ENCODE measurements at regions not wholly inside any gene's neighbourhood (a gene's known extent, or its start where the extent isn't known, plus 50 kb on each side); places are given as distances from the start of the nearest gene placed in this dataset.

DNA sequence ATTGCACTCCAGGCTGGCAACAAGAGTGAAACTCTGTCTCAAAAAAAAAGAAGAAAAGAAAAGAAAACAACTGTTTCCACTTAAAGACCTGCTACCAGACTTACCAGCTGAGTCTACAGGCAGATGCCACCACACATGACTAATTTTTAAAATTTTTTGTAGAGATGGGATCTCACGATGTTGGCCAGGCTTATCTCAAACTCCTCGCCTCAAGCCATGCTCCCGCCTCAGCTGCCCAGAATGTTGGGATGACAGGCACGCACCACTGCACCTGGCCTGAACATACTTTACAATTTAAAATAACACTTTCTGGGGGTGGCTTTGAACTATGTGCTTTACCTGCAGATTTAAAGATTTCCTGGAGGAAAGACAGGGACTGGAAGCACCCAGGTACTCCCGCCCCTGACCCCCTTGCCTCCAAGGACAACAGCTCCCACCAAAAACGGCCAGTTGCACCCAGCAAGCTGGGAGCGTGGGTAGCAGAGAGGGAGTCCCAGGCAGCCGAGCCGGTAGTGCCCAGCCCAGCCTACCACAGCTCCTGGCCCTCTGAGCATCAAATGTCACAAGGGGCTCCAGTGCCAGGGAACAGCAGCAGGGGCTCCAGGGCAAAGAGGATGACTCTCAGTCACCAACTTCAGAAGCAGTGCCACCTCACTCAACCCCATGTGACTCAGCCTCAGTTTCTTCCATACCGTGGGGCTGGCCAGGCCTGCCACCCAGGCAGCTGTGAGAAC is 262.9 kb downstream of the PARN start:
- TF ChIP-seq, protein P1, sequence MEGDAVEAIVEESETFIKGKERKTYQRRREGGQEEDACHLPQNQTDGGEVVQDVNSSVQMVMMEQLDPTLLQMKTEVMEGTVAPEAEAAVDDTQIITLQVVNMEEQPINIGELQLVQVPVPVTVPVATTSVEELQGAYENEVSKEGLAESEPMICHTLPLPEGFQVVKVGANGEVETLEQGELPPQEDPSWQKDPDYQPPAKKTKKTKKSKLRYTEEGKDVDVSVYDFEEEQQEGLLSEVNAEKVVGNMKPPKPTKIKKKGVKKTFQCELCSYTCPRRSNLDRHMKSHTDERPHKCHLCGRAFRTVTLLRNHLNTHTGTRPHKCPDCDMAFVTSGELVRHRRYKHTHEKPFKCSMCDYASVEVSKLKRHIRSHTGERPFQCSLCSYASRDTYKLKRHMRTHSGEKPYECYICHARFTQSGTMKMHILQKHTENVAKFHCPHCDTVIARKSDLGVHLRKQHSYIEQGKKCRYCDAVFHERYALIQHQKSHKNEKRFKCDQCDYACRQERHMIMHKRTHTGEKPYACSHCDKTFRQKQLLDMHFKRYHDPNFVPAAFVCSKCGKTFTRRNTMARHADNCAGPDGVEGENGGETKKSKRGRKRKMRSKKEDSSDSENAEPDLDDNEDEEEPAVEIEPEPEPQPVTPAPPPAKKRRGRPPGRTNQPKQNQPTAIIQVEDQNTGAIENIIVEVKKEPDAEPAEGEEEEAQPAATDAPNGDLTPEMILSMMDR (IDR thresholded peaks at IDR 0.05; ENCODE audit: insufficient read depth, missing control alignments): no peak
- FAIRE-seq (no peak), DNase-seq (ENCODE audit: insufficient read length, low spot score) (no peak)

DNA sequence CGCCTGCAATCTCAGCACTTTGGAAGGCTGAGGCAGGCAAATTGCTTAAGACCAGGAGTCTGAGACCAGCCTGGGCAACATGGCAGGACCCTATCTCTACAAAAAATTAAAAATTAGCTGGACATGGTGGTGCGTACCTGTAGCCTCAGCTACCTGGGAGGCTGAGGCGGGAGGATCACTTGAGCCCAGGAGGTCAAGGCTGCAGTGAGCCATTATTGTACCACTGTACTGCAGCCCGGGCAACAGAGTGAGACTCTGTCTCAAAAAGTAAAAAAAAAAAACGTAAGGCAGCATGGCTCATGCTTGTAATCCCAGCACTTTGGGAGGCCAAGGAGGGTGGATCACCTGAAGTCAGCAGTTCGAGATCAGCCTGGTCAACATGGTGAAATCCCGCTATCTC is 263.6 kb downstream of the PARN start:
- DNase-seq (ENCODE audit: insufficient read length, low spot score) (no peak), FAIRE-seq (no peak)
- TF ChIP-seq, protein P1 (IDR thresholded peaks at IDR 0.05; ENCODE audit: insufficient read depth, missing control alignments): no peak

DNA sequence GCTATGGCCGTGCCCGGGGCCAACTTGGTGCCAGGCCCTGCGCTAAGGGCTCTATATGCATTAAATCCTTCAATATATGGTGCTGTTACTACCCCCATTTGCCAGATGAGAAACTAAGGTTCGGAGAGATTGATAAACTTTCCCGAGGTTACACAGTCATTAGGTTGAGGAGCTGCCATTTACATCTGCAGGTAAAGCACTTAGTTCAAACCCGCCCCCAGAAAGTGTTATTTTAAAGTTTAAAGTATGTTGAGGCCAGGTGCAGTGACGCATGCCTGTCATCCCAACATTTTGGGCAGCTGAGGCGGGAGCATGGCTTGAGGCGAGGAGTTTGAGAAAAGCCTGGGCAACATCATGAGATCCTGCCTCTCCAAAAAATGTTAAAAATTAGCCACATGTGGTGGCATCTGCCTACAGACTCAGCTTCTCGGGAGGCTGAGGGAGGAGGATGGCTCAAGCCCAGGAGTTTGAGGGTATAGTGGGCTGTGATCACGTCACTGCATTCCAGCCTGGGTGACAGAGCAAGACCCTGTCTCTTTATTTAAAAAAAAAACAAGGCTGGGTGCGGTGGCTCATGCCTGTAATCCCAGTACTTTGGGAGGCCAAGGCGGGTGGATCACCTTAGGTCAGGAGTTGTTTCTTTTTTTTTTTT is 264.7 kb downstream of the PARN start:
- TF ChIP-seq, protein P1 (IDR thresholded peaks at IDR 0.05; ENCODE audit: insufficient read depth, missing control alignments): no peak
- FAIRE-seq: no peak
- no peak for DNase-seq (ENCODE audit: insufficient read length, low spot score)

DNA sequence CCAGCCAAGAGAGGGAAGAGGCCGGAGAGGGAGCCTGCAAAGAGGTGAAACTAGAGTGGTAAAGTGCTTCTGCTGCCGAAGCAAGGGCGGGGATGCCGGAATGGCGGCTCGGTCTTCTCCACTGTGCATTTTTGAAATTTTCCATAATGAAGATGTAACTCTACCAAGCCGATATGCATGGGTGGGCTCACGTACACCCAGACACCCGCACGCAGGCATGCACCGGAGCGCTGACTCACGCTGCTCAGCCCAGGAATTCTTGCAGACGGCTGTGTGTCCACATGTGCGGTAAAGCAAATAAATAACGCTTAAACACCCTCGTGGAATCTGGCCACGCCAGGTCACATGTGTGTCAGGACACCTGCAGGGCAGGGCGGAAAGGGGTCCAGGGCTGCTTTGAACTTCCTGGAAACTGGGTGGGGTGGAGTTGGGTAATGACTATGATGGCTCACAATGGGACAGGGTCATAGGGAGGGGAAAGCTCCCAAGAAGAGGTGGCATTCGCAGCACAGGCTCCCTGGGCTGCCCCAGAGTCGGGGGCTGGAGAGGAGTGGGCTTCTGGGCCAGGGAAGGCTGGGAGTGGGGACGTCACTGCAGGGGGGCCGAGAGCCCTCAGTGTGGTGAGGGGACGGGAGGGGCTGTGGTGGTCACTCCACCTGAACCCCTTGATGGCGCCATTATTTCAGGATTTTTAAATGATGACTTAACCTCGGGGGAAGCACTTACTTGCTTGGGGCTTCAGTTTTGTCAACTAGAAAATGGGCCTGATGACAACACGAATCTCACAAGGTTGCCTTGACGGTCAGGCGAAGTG is 265.5 kb downstream of the PARN start:
- TF ChIP-seq, protein P1 (IDR thresholded peaks at IDR 0.05; ENCODE audit: insufficient read depth, missing control alignments): no peak
- FAIRE-seq (no peak), DNase-seq (ENCODE audit: insufficient read length, low spot score) (no peak)

DNA sequence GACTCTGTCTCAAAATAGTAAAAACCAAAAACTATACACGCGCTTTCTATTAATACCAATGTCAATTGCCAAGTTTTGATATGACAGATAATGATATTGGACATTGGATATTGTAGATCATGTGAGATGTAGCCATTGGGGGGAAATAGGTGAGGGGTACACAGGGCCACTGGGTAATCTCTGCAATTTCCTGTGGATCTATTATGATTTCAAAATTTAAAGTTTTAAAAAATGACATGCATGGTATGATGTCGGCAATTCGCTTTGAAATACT is 266.0 kb downstream of the PARN start:
- TF ChIP-seq, protein P1 (IDR thresholded peaks at IDR 0.05; ENCODE audit: insufficient read depth, missing control alignments): no peak
- DNase-seq (ENCODE audit: insufficient read length, low spot score): no peak
- FAIRE-seq: no peak

DNA sequence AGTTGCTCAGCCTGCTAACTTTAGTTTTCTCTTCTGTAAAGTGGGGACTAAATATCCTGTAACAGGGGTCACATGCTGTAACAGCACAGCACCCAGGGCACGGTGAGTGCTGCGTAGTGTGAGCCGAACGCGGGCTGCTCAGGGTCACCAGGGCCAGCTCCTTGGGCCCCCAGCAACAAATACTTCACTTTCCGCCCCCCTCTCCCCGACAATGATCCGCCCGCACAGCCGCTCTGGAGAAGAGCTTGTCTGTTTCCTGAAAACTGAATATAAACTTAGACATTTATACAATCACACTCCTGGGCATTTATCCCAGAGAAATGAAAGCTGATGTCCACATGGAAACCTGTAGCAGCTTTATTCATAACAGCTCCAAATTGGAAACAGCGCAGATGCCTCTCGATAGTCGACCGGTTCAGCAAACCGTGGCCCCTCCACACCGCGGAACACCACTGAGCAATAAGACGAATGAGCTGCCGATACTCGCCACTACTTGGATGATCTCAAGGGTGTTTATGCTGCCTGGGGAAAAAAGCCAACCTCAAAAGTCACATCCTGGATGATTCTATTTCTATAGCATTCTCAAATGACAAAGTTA is 267.2 kb downstream of the PARN start:
- DNase-seq (ENCODE audit: insufficient read length, low spot score): no peak
- TF ChIP-seq, protein P1 (IDR thresholded peaks at IDR 0.05; ENCODE audit: insufficient read depth, missing control alignments): no peak
- no peak for FAIRE-seq
